ENCODE measurements at regions not wholly inside any gene's neighbourhood (a gene's known extent, or its start where the extent isn't known, plus 50 kb on each side); places are given as distances from the start of the nearest gene placed in this dataset.

GRCh38 chr6:124907596-124907995 is 54.6 kb upstream of the RNF217 start:
- H3K4me3 Mint-ChIP-seq = no peak overlapping the region
- H4K20me1 ChIP-seq (ENCODE audit: insufficient read depth, low read length) = no peaks in the 10 kb centered on the region
- TF ChIP-seq, protein P1, sequence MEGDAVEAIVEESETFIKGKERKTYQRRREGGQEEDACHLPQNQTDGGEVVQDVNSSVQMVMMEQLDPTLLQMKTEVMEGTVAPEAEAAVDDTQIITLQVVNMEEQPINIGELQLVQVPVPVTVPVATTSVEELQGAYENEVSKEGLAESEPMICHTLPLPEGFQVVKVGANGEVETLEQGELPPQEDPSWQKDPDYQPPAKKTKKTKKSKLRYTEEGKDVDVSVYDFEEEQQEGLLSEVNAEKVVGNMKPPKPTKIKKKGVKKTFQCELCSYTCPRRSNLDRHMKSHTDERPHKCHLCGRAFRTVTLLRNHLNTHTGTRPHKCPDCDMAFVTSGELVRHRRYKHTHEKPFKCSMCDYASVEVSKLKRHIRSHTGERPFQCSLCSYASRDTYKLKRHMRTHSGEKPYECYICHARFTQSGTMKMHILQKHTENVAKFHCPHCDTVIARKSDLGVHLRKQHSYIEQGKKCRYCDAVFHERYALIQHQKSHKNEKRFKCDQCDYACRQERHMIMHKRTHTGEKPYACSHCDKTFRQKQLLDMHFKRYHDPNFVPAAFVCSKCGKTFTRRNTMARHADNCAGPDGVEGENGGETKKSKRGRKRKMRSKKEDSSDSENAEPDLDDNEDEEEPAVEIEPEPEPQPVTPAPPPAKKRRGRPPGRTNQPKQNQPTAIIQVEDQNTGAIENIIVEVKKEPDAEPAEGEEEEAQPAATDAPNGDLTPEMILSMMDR (IDR thresholded peaks at IDR 0.05) = no peak
- H3K4me2 ChIP-seq (replicated peaks; ENCODE audit: extremely low read depth, low read length, poor library complexity, severe bottlenecking) = no peak overlapping the region
- H3K36me3 Mint-ChIP-seq = no peaks in the 10 kb centered on the region
- H3K27me3 Mint-ChIP-seq (ENCODE audit: low read depth in 3 of 3) = no peaks in the 10 kb centered on the region
- no peaks in the 10 kb centered on the region for H3K27me3 ChIP-seq (ENCODE audit: control insufficient read depth in 2 of 2, insufficient read depth in 2 of 2, low read length in 2 of 2)
- no peaks in the 10 kb centered on the region for H3K79me2 ChIP-seq (ENCODE audit: insufficient read depth, low read length)
- H3K9ac ChIP-seq (ENCODE audit: insufficient read depth, low read length, poor library complexity, severe bottlenecking) = no peak overlapping the region
- peaks cover 0 to 12% (median 2%) of the 10 kb centered on the region in 7 donors for H3K9me3 Mint-ChIP-seq
- no peak overlapping the region for H3K27ac Mint-ChIP-seq
- H3K4me1 ChIP-seq (ENCODE audit: control insufficient read depth in 1 of 2, insufficient read depth in 2 of 2, low read length in 2 of 2) = no peaks in the 10 kb centered on the region
- no peaks in the 10 kb centered on the region for H3K36me3 ChIP-seq (replicated peaks in 1 of 2; ENCODE audit: control insufficient read depth in 1 of 2, insufficient read depth in 2 of 2, low read length in 2 of 2)
- intact Hi-C loops (cut with micrococcal nuclease) = no loop called here
- no peak overlapping the region for H3K4me3 ChIP-seq (replicated peaks in 1 of 3; ENCODE audit: low read depth in 2 of 3, low read length in 3 of 3)
- WGBS (ENCODE audit: insufficient coverage) = no CpG with 5 or more reads among the region's 1 CpG
- no peak for DNase-seq
- no peaks in the 10 kb centered on the region for H3K4me1 Mint-ChIP-seq
- H3K27ac ChIP-seq (ENCODE audit: low read depth in 1 of 2, low read length in 2 of 2) = no peak overlapping the region
- H3K9me3 ChIP-seq (replicated peaks in 1 of 2; ENCODE audit: control insufficient read depth in 1 of 2, insufficient read depth in 1 of 2, low read length in 2 of 2) = no peaks in the 10 kb centered on the region
- no peak overlapping the region for H2AFZ ChIP-seq (ENCODE audit: insufficient read depth, low read depth, low read length, poor library complexity, severe bottlenecking)

All from CD14-positive monocyte (primary cell).